Loucy (cell line): ENCODE measurements at regions not wholly inside any gene's neighbourhood (a gene's known extent, or its start where the extent isn't known, plus 50 kb on each side); places are given as distances from the start of the nearest gene placed in this dataset.

Source experiments
- EZH2phosphoT487 ChIP-seq: fragments of 200-600 bp; IDR thresholded peaks from 2 replicates; pipeline ENCODE4 v1.6.1; 2018; ENCODE audit warnings: antibody characterized with exemption, mild to moderate bottlenecking, moderate library complexity, borderline replicate concordance
- TF ChIP-seq, protein P1 (sequence below): fragments of 200-600 bp; sonication (generic); conservative IDR thresholded peaks from 2 replicates; pipeline ENCODE4 v1.5.1; 2014; ENCODE audit warnings: mild to moderate bottlenecking, antibody characterized with exemption, low read length

DNA sequence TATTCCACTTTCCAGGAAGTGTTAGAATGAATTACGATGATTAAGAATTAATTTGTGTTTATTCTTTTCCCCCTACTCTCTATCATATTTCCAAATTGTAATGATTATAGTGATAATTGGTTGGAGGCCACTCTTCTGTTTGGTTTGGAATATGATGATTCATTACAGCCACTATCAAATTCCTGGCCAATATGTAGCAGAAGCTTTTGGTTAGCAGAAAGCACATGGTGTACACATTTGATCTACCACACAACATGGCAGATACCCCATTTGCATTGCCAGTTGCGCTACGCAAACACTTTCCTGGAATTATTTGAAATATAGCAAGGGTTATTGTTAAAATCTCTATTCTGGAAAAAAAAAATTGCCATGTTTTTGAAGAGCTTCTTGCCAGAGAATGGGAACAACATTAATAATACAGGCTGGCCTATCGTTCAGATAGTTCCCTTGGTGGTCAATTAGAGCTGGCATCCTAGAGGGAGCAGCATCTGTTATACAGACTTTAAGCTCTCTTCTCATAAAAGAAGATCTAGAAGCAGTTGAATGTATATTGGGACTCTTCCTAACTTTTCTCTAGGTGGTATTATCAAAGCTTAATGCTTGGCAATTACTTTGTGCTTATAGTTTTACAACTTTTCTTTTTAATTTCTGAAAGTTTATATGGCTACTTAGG, 455.0 kb upstream of the ACTBL2 start:
- TF ChIP-seq, protein P1, sequence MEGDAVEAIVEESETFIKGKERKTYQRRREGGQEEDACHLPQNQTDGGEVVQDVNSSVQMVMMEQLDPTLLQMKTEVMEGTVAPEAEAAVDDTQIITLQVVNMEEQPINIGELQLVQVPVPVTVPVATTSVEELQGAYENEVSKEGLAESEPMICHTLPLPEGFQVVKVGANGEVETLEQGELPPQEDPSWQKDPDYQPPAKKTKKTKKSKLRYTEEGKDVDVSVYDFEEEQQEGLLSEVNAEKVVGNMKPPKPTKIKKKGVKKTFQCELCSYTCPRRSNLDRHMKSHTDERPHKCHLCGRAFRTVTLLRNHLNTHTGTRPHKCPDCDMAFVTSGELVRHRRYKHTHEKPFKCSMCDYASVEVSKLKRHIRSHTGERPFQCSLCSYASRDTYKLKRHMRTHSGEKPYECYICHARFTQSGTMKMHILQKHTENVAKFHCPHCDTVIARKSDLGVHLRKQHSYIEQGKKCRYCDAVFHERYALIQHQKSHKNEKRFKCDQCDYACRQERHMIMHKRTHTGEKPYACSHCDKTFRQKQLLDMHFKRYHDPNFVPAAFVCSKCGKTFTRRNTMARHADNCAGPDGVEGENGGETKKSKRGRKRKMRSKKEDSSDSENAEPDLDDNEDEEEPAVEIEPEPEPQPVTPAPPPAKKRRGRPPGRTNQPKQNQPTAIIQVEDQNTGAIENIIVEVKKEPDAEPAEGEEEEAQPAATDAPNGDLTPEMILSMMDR: no peak
- TF ChIP-seq EZH2phosphoT487: no peak
